Activated T-helper 1 cell treated with anti-CD3 and anti-CD28 coated beads, Interleukin-12 subunit alpha, Interleukin-12 subunit beta, Interleukin-2, Interleukin-4 antibody, amounts not matched to agents 30 ng/mL and 10 ng/mL and 1 ng/mL, durations not matched to agents 14 hours and 24 hours and 36 hours (primary cell): ENCODE measurements at regions not wholly inside any gene's neighbourhood (a gene's known extent, or its start where the extent isn't known, plus 50 kb on each side); places are given as distances from the start of the nearest gene placed in this dataset.
"Not testable (repeated sequence)": the region's sequence is repeated elsewhere in the genome, so short reads cannot be mapped to it uniquely, and the experiment has no call there.

ENCODE experiments used
- DNase-seq: peaks from one replicate; pipeline ENCODE4 v3.0.0; 2021; ENCODE audit warnings: low spot score
- H3K27ac Mint-ChIP-seq: one replicate; pipeline ENCODE4 v1.8.0; 2021; ENCODE audit warnings: mild to moderate bottlenecking, mixed read lengths
- H3K27me3 Mint-ChIP-seq: one replicate; pipeline ENCODE4 v1.8.0; 2022; ENCODE audit warnings: mild to moderate bottlenecking, moderate library complexity, mixed read lengths; ENCODE audit not compliant: insufficient read depth
- H3K36me3 Mint-ChIP-seq: one replicate; pipeline ENCODE4 v1.8.0; 2021; ENCODE audit warnings: low read depth, mixed read lengths
- H3K4me1 Mint-ChIP-seq: one replicate; pipeline ENCODE4 v1.8.0; 2021; ENCODE audit warnings: low read depth, mixed read lengths
- H3K4me3 Mint-ChIP-seq: one replicate; pipeline ENCODE4 v1.8.0; 2021; ENCODE audit warnings: mild to moderate bottlenecking, moderate library complexity, mixed read lengths
- H3K9me3 Mint-ChIP-seq: one replicate; pipeline ENCODE4 v1.8.0; 2021; ENCODE audit warnings: mixed read lengths
- intact Hi-C: fragments of 100-400 bp; cut with micrococcal nuclease; formaldehyde crosslinking; loops from one replicate; pipeline ENCODE4 v1.15.1; 2024

- no peak overlapping the region for H3K4me3 Mint-ChIP-seq
- DNase-seq = no peak
- no peak overlapping the region for H3K27ac Mint-ChIP-seq
- H3K27me3 Mint-ChIP-seq = no peaks in the 10 kb centered on the region
- H3K4me1 Mint-ChIP-seq = no peaks in the 10 kb centered on the region
- no peaks in the 10 kb centered on the region for H3K9me3 Mint-ChIP-seq
- H3K36me3 Mint-ChIP-seq = no peaks in the 10 kb centered on the region
- intact Hi-C loops = no loop called here
Measured at GRCh38 chr6:121590916-121591315, 155.5 kb downstream of the GJA1 start.

GRCh38 chr6:121592261-121592935, 157.0 kb downstream of the GJA1 start:
- Mint-ChIP-seq H3K36me3 (no peaks in the 10 kb centered on the region), H3K4me1 (no peaks in the 10 kb centered on the region), H3K4me3 (no peak overlapping the region), H3K27me3 (no peaks in the 10 kb centered on the region), H3K9me3 (no peaks in the 10 kb centered on the region), H3K27ac (no peak overlapping the region)
- DNase-seq = no peak
- intact Hi-C loops = no loop called here

- Mint-ChIP-seq H3K27me3 (no peaks in the 10 kb centered on the region), H3K36me3 (no peaks in the 10 kb centered on the region), H3K4me3 (no peak overlapping the region), H3K9me3 (no peaks in the 10 kb centered on the region), H3K27ac (no peak overlapping the region), H3K4me1 (no peaks in the 10 kb centered on the region)
- intact Hi-C loops = no loop called here
- DNase-seq = no peak
Measured at GRCh38 chr6:121593011-121593641, 157.7 kb downstream of the GJA1 start.

- H3K36me3 Mint-ChIP-seq = no peaks in the 10 kb centered on the region
- no peak for DNase-seq
- H3K4me1 Mint-ChIP-seq = no peaks in the 10 kb centered on the region
- H3K4me3 Mint-ChIP-seq = no peak overlapping the region
- no peak overlapping the region for H3K27ac Mint-ChIP-seq
- intact Hi-C loops = no loop called here
- H3K9me3 Mint-ChIP-seq = no peaks in the 10 kb centered on the region
- H3K27me3 Mint-ChIP-seq = no peaks in the 10 kb centered on the region
Measured at GRCh38 chr6:121594053-121594452, 158.6 kb downstream of the GJA1 start.

- H3K36me3 Mint-ChIP-seq = no peaks in the 10 kb centered on the region
- intact Hi-C loops = no loop called here
- H3K9me3 Mint-ChIP-seq = no peaks in the 10 kb centered on the region
- no peak overlapping the region for H3K4me3 Mint-ChIP-seq
- no peaks in the 10 kb centered on the region for H3K4me1 Mint-ChIP-seq
- no peak for DNase-seq
- no peak overlapping the region for H3K27ac Mint-ChIP-seq
- H3K27me3 Mint-ChIP-seq = no peaks in the 10 kb centered on the region
Measured at GRCh38 chr6:121595646-121596045, 160.2 kb downstream of the GJA1 start.

- no peak overlapping the region for H3K27ac Mint-ChIP-seq
- no peaks in the 10 kb centered on the region for H3K9me3 Mint-ChIP-seq
- no peak for DNase-seq
- no peaks in the 10 kb centered on the region for H3K4me1 Mint-ChIP-seq
- intact Hi-C loops = no loop called here
- no peaks in the 10 kb centered on the region for H3K27me3 Mint-ChIP-seq
- H3K36me3 Mint-ChIP-seq = no peaks in the 10 kb centered on the region
- no peak overlapping the region for H3K4me3 Mint-ChIP-seq
Measured at GRCh38 chr6:121596441-121596840, 161.0 kb downstream of the GJA1 start.

- DNase-seq = no peak
- Mint-ChIP-seq H3K4me1 (no peaks in the 10 kb centered on the region), H3K36me3 (no peaks in the 10 kb centered on the region), H3K9me3 (no peaks in the 10 kb centered on the region), H3K27me3 (no peaks in the 10 kb centered on the region), H3K27ac (no peak overlapping the region), H3K4me3 (no peak overlapping the region)
- intact Hi-C loops = no loop called here
Measured at GRCh38 chr6:121597654-121598053, 162.2 kb downstream of the GJA1 start.

GRCh38 chr6:121599331-121599730, 163.9 kb downstream of the GJA1 start:
- H3K36me3 Mint-ChIP-seq, DNase-seq, intact Hi-C loops, H3K9me3 Mint-ChIP-seq, H3K27me3 Mint-ChIP-seq, H3K27ac Mint-ChIP-seq, H3K4me1 Mint-ChIP-seq, H3K4me3 Mint-ChIP-seq: not testable (repeated sequence)

- Mint-ChIP-seq H3K4me3 (no peak overlapping the region), H3K9me3 (no peaks in the 10 kb centered on the region), H3K27me3 (no peaks in the 10 kb centered on the region)
Measured at GRCh38 chr6:121600389-121601168, 165.1 kb downstream of the GJA1 start.

GRCh38 chr6:121603486-121603885, 168.0 kb downstream of the GJA1 start:
- no peak for DNase-seq
- Mint-ChIP-seq H3K27ac (no peak overlapping the region), H3K4me1 (no peaks in the 10 kb centered on the region), H3K4me3 (no peak overlapping the region), H3K36me3 (no peaks in the 10 kb centered on the region), H3K27me3 (no peaks in the 10 kb centered on the region), H3K9me3 (no peaks in the 10 kb centered on the region)
- intact Hi-C loops = no loop called here

More at GRCh38 chr6:121600389-121601168, 165.1 kb downstream of the GJA1 start:
- no peak for DNase-seq
- Mint-ChIP-seq H3K27ac (no peak overlapping the region), H3K4me1 (no peaks in the 10 kb centered on the region), H3K36me3 (no peaks in the 10 kb centered on the region)
- intact Hi-C loops = no loop called here

- no peaks in the 10 kb centered on the region for H3K9me3 Mint-ChIP-seq
- no peaks in the 10 kb centered on the region for H3K36me3 Mint-ChIP-seq
- intact Hi-C loops = no loop called here
- H3K4me1 Mint-ChIP-seq = no peaks in the 10 kb centered on the region
- H3K27me3 Mint-ChIP-seq = peaks cover 2% of the 10 kb centered on the region
- H3K27ac Mint-ChIP-seq = no peak overlapping the region
- no peak overlapping the region for H3K4me3 Mint-ChIP-seq
- no peak for DNase-seq
Measured at GRCh38 chr6:121607721-121608120, 172.3 kb downstream of the GJA1 start.

- Mint-ChIP-seq H3K27me3 (peaks cover 2% of the 10 kb centered on the region), H3K36me3 (no peaks in the 10 kb centered on the region), H3K9me3 (no peaks in the 10 kb centered on the region), H3K4me3 (no peak overlapping the region), H3K4me1 (no peaks in the 10 kb centered on the region), H3K27ac (no peak overlapping the region)
- DNase-seq = no peak
- intact Hi-C loops = no loop called here
Measured at GRCh38 chr6:121608270-121608669, 172.8 kb downstream of the GJA1 start.

- intact Hi-C loops = no loop called here
- no peak overlapping the region for H3K27ac Mint-ChIP-seq
- H3K9me3 Mint-ChIP-seq = no peaks in the 10 kb centered on the region
- H3K4me1 Mint-ChIP-seq = no peaks in the 10 kb centered on the region
- peaks cover 2% of the 10 kb centered on the region for H3K27me3 Mint-ChIP-seq
- no peaks in the 10 kb centered on the region for H3K36me3 Mint-ChIP-seq
- DNase-seq = no peak
- no peak overlapping the region for H3K4me3 Mint-ChIP-seq
Measured at GRCh38 chr6:121609281-121609680, 173.8 kb downstream of the GJA1 start.
